ENCODE measurements at regions not wholly inside any gene's neighbourhood (a gene's known extent, or its start where the extent isn't known, plus 50 kb on each side); places are given as distances from the start of the nearest gene placed in this dataset.
"Not testable (repeated sequence)": the region's sequence is repeated elsewhere in the genome, so short reads cannot be mapped to it uniquely, and the experiment has no call there.

- no peak overlapping the region for H3K4me3 ChIP-seq (ENCODE audit: low read depth, low read length)
- no peak for TF ChIP-seq CTCF (IDR thresholded peaks at IDR 0.05; ENCODE audit: control insufficient read depth, extremely low read depth, insufficient read depth)
- no peak for DNase-seq (ENCODE audit: low read depth)
These were observed 401.9 kb upstream of the IRX2 start for GRCh38 chr5:3153226-3153858.

GRCh38 chr5:3149899-3150298 is 398.4 kb upstream of the IRX2 start:
- DNase-seq (ENCODE audit: low read depth): no peak
- no peak overlapping the region for H3K4me3 ChIP-seq (ENCODE audit: low read depth, low read length)
- TF ChIP-seq CTCF (IDR thresholded peaks at IDR 0.05; ENCODE audit: control insufficient read depth, extremely low read depth, insufficient read depth): no peak

- H3K4me3 ChIP-seq (ENCODE audit: low read depth, low read length); DNase-seq (ENCODE audit: low read depth): not testable (repeated sequence)
These were observed 395.9 kb upstream of the IRX2 start for GRCh38 chr5:3147405-3147804.

GRCh38 chr5:3145641-3146040 is 394.2 kb upstream of the IRX2 start:
- no peak overlapping the region for H3K4me3 ChIP-seq (ENCODE audit: low read depth, low read length)
- no peak for DNase-seq (ENCODE audit: low read depth)
- no peak for TF ChIP-seq CTCF (IDR thresholded peaks at IDR 0.05; ENCODE audit: control insufficient read depth, extremely low read depth, insufficient read depth)

GRCh38 chr5:3143382-3143781 is 391.9 kb upstream of the IRX2 start:
- TF ChIP-seq CTCF (IDR thresholded peaks at IDR 0.05; ENCODE audit: control insufficient read depth, extremely low read depth, insufficient read depth): no peak
- DNase-seq (ENCODE audit: low read depth): no peak
- H3K4me3 ChIP-seq (ENCODE audit: low read depth, low read length): no peak overlapping the region

- TF ChIP-seq CTCF (IDR thresholded peaks at IDR 0.05; ENCODE audit: control insufficient read depth, extremely low read depth, insufficient read depth): no peak
- H3K4me3 ChIP-seq (ENCODE audit: low read depth, low read length): no peak overlapping the region
- DNase-seq (ENCODE audit: low read depth): no peak
These were observed 391.0 kb upstream of the IRX2 start for GRCh38 chr5:3142261-3143027.

GRCh38 chr5:3140117-3140516 is 388.6 kb upstream of the IRX2 start:
- TF ChIP-seq CTCF (IDR thresholded peaks at IDR 0.05; ENCODE audit: control insufficient read depth, extremely low read depth, insufficient read depth): no peak
- DNase-seq (ENCODE audit: low read depth): no peak
- H3K4me3 ChIP-seq (ENCODE audit: low read depth, low read length): no peak overlapping the region

All from LNCaP clone FGC (cell line).